HG03045 (cell line): ENCODE measurements at regions not wholly inside any gene's neighbourhood (a gene's known extent, or its start where the extent isn't known, plus 50 kb on each side); places are given as distances from the start of the nearest gene placed in this dataset.

Experiments
- ATAC-seq: cut with Tn5 transposase; IDR thresholded peaks from one replicate; pipeline ENCODE4 v1.9.1; 2021; ENCODE audit warnings: mild to moderate bottlenecking, moderate library complexity; ENCODE audit not compliant: unreplicated experiment

- ATAC-seq, result no peak
These were observed 368.5 kb downstream of the INSC start for GRCh38 chr11:15483205-15483604.

- ATAC-seq, result no peak
These were observed 369.7 kb downstream of the INSC start for GRCh38 chr11:15484398-15484797.

GRCh38 chr11:15485432-15485831 lies 370.7 kb downstream of the INSC start:
- ATAC-seq, result no peak

GRCh38 chr11:15489281-15489680 lies 374.6 kb downstream of the INSC start:
- ATAC-seq, result no peak

GRCh38 chr11:15490535-15490934 lies 375.8 kb downstream of the INSC start:
- ATAC-seq, result no peak

- ATAC-seq, result no peak
These were observed 378.3 kb downstream of the INSC start for GRCh38 chr11:15493066-15493465.

- no peak for ATAC-seq
These were observed 379.3 kb downstream of the INSC start for GRCh38 chr11:15493921-15494620.

GRCh38 chr11:15494740-15495139 lies 380.0 kb downstream of the INSC start:
- ATAC-seq, result no peak

GRCh38 chr11:15495462-15495861 lies 380.7 kb downstream of the INSC start:
- no peak for ATAC-seq

- no peak for ATAC-seq
These were observed 382.6 kb downstream of the INSC start for GRCh38 chr11:15497366-15497765.

- no peak for ATAC-seq
These were observed 385.0 kb downstream of the INSC start for GRCh38 chr11:15499674-15500073.

GRCh38 chr11:15500643-15501042 lies 385.9 kb downstream of the INSC start:
- ATAC-seq, result no peak

GRCh38 chr11:15501566-15501965 lies 386.8 kb downstream of the INSC start:
- ATAC-seq, result no peak

GRCh38 chr11:15505155-15505554 lies 390.4 kb downstream of the INSC start:
- no peak for ATAC-seq

GRCh38 chr11:15507592-15507991 lies 392.9 kb downstream of the INSC start:
- ATAC-seq, result no peak

GRCh38 chr11:15509082-15509481 lies 394.4 kb downstream of the INSC start:
- no peak for ATAC-seq

GRCh38 chr11:15519124-15519791 lies 404.5 kb downstream of the INSC start:
- ATAC-seq, result no peak

GRCh38 chr11:15519911-15520310 lies 405.2 kb downstream of the INSC start:
- no peak for ATAC-seq

- no peak for ATAC-seq
These were observed 408.8 kb downstream of the INSC start for GRCh38 chr11:15523543-15523942.

- no peak for ATAC-seq
These were observed 410.9 kb downstream of the INSC start for GRCh38 chr11:15525582-15525981.

- no peak for ATAC-seq
These were observed 411.3 kb downstream of the INSC start for GRCh38 chr11:15526032-15526431.

GRCh38 chr11:15526859-15527450 lies 412.2 kb downstream of the INSC start:
- no peak for ATAC-seq
